ENCODE measurements at regions not wholly inside any gene's neighbourhood (a gene's known extent, or its start where the extent isn't known, plus 50 kb on each side); places are given as distances from the start of the nearest gene placed in this dataset.

DNA sequence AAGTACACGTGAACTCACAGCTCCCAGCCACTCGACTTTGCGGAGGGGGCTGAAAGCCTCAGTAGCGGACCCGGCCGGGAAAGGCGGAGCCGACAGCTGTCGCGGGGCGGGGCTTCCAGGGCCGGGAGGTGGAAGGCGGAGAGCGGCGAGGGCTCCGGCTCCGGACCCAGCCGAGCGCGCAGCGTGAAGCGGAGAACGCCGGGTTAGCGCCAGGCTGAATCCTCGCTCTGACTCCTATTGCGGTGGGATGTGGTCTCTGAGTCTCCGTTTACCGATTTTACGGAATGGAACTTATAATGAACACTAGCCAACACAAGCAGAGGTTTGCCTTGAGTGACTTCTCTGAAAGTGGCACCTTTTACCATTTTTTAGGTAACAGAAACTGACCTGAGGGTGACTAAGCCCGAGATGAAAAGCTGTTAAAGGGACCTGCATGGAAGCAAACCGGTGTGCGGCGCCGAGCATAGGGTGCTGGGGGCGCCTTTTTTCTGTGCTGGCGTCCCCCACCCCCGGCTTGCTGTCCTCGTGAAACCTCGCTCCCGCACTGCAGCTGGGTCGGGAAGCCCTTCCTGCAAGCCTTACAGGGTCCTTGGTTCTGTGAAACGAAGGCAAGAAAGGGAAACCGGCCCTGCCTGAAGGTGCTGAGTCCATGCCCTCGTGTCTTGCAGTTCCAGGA is 72.9 kb downstream of the EN1 start (continued):
- TF ChIP-seq MEF2A (IDR thresholded peaks at IDR 0.05; ENCODE audit: control insufficient read depth, low read depth, low read length) (no peak), TAF1 (IDR thresholded peaks at IDR 0.05; ENCODE audit: control insufficient read depth, extremely low read depth, insufficient read depth, low read length, severe bottlenecking) (peak; percentile 39), MBD2 (IDR thresholded peaks at IDR 0.05; ENCODE audit: borderline replicate concordance, low read depth) (0 out of 2 replicates have a peak, but pooled peaks have one; percentile 5), SRSF9 (IDR thresholded peaks at IDR 0.05; ENCODE audit: borderline replicate concordance, low read depth, low read length) (no peak), HMG20B (CRISPR knock-in tag; IDR thresholded peaks at IDR 0.05) (no peak), POLR2G (IDR thresholded peaks at IDR 0.05; ENCODE audit: low read depth, low read length) (peak; percentile 82), SMAD1 (IDR thresholded peaks at IDR 0.05; ENCODE audit: low read depth, low read length, partially characterized antibody) (no peak), L3MBTL2 (IDR thresholded peaks at IDR 0.05) (peak; percentile 61), ERF (CRISPR knock-in tag; IDR thresholded peaks at IDR 0.05) (0 out of 2 replicates have a peak, but pooled peaks have one; percentile 31), ZNF282 (CRISPR knock-in tag; IDR thresholded peaks at IDR 0.05) (no peak), ZBTB7A (IDR thresholded peaks at IDR 0.05; ENCODE audit: borderline replicate concordance, control insufficient read depth, low read depth, low read length) (peak; percentile 5; the same call in 1 of the 2 replicates), CBX3 (IDR thresholded peaks at IDR 0.05; ENCODE audit: borderline replicate concordance in 1 of 2, low read length in 2 of 2) (peak in 1 of 2 experiments; percentile 12; a peak in 1 of 3 replicates), RBFOX2 (IDR thresholded peaks at IDR 0.05; ENCODE audit: low read depth, low read length) (peak; percentile 79), KDM1A (IDR thresholded peaks at IDR 0.05) (no peak), SUPT5H (IDR thresholded peaks at IDR 0.05) (peak; percentile 63), U2AF1 (optimal IDR thresholded peaks at IDR 0.05; ENCODE audit: low read depth, low read length) (no peak), HNRNPLL (IDR thresholded peaks at IDR 0.05; ENCODE audit: low read depth, low read length, poor library complexity, severe bottlenecking) (peak; percentile 33), EGR1 (conservative IDR thresholded peaks at IDR 0.05) (no peak), LCOR (CRISPR knock-in tag; IDR thresholded peaks at IDR 0.05) (peak; percentile 32; the same call in 1 of the 2 replicates), POLR2B (IDR thresholded peaks at IDR 0.05; ENCODE audit: low read depth, partially characterized antibody) (peak; percentile 30), STAT5A (IDR thresholded peaks at IDR 0.05; ENCODE audit: borderline replicate concordance, low read length) (no peak), ZBTB17 (CRISPR knock-in tag; IDR thresholded peaks at IDR 0.05) (0 out of 2 replicates have a peak, but pooled peaks have one; percentile 52), FOSL1 (tag; conservative IDR thresholded peaks at IDR 0.05) (peak; percentile 51)
- TF ChIP-seq, protein P1, sequence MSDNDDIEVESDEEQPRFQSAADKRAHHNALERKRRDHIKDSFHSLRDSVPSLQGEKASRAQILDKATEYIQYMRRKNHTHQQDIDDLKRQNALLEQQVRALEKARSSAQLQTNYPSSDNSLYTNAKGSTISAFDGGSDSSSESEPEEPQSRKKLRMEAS (CRISPR knock-in tag; IDR thresholded peaks at IDR 0.05) = peak; percentile 40; the same call in 1 of the 2 replicates
- TF ChIP-seq, protein P2, sequence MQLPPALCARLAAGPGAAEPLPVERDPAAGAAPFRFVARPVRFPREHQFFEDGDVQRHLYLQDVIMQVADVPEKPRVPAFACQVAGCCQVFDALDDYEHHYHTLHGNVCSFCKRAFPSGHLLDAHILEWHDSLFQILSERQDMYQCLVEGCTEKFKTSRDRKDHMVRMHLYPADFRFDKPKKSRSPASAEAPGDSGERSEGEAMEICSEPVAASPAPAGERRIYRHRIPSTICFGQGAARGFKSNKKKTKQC (CRISPR knock-in tag; IDR thresholded peaks at IDR 0.05) = peak; percentile 67; the same call in 1 of the 2 replicates
- TF ChIP-seq, protein P3, sequence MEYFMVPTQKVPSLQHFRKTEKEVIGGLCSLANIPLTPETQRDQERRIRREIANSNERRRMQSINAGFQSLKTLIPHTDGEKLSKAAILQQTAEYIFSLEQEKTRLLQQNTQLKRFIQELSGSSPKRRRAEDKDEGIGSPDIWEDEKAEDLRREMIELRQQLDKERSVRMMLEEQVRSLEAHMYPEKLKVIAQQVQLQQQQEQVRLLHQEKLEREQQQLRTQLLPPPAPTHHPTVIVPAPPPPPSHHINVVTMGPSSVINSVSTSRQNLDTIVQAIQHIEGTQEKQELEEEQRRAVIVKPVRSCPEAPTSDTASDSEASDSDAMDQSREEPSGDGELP (CRISPR knock-in tag; IDR thresholded peaks at IDR 0.05; ENCODE audit: borderline replicate concordance) = peak; percentile 79
- TF ChIP-seq, protein P4, sequence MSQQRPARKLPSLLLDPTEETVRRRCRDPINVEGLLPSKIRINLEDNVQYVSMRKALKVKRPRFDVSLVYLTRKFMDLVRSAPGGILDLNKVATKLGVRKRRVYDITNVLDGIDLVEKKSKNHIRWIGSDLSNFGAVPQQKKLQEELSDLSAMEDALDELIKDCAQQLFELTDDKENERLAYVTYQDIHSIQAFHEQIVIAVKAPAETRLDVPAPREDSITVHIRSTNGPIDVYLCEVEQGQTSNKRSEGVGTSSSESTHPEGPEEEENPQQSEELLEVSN (IDR thresholded peaks at IDR 0.05; ENCODE audit: borderline replicate concordance in 1 of 2, extremely low read depth in 1 of 2, insufficient read depth in 1 of 2, insufficient read length in 1 of 2, low read depth in 1 of 2, low read length in 1 of 2, poor library complexity in 1 of 2, severe bottlenecking in 1 of 2) = peak in 1 of 2 experiments; percentile 35

Data from K562 (cell line).